ENCODE measurements at regions not wholly inside any gene's neighbourhood (a gene's known extent, or its start where the extent isn't known, plus 50 kb on each side); places are given as distances from the start of the nearest gene placed in this dataset.
"Not testable (repeated sequence)": the region's sequence is repeated elsewhere in the genome, so short reads cannot be mapped to it uniquely, and the experiment has no call there.

DNA sequence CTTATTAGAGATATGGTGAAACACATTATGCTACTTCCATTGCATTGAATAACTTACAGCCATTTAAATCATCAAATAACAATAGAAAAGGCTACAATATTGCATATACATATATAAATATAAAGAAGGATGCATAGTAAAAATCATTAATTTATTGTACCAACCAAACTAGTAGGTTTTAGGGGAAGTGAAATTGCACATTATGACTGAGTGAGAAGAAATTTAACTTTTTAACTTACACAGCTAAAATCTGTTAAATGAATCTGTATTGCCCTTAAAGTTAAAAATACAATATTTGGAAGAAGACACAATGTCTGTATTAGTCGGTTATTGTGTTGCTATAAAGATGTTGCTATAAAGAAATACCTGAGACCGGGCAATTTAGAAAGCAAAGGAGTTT lies 2073.7 kb upstream of the ACO1 start:
- peaks cover under 1% of the 10 kb centered on the region for H3K9me3 ChIP-seq (ENCODE audit: low read depth, low read length)
- no peaks in the 10 kb centered on the region for H3K4me1 ChIP-seq (ENCODE audit: insufficient read depth, low read length)
- H3K27me3 ChIP-seq (ENCODE audit: insufficient read depth, low read length), result no peaks in the 10 kb centered on the region
- no peak overlapping the region for H3K4me3 ChIP-seq (ENCODE audit: low read length)

DNA sequence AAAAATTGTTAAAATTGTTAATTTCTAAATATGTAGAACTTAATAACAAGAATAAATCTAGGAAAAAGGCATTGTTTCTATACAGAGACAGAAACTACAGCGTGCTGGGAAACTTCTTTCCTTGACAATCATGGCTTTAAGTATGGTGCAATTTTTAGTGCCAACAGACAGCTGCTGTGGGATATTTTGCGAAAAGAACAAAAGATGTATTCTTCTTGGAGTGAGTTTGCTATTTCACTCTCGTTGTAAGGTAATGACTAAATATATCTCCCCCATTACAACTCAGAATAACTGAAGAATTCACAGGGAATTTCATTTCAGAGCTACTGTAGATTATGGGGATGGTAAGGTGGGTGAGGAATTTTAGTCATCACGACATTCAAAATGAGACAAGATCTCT lies 2055.0 kb upstream of the ACO1 start:
- Histone ChIP-seq H3K4me1 (ENCODE audit: insufficient read depth, low read length) (no peaks in the 10 kb centered on the region), H3K27me3 (ENCODE audit: insufficient read depth, low read length) (no peaks in the 10 kb centered on the region), H3K4me3 (ENCODE audit: low read length) (no peak overlapping the region), H3K9me3 (ENCODE audit: low read depth, low read length) (no peaks in the 10 kb centered on the region)

DNA sequence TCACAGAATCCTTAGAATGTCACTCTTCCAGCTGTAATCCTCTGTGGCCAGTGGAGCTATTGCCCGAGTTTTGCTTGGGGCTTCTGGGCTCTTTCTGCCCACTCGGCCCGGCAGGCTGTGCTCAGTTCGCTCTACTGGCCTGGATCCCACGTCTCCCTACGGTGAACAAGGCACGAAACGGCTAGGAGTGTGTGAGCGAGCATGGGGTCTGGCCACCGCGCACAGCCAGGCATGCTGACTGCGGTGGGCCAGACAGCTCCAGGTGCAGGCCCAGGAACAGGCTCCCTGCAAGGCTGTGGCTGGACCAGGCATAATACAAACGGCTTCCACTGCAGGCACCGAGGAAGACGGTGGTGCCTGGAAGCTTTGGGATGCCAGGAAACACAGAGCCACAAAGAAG lies 2035.5 kb upstream of the ACO1 start:
- H3K4me3 ChIP-seq (ENCODE audit: low read length), result no peak overlapping the region
- H3K4me1 ChIP-seq (ENCODE audit: insufficient read depth, low read length), result no peaks in the 10 kb centered on the region

DNA sequence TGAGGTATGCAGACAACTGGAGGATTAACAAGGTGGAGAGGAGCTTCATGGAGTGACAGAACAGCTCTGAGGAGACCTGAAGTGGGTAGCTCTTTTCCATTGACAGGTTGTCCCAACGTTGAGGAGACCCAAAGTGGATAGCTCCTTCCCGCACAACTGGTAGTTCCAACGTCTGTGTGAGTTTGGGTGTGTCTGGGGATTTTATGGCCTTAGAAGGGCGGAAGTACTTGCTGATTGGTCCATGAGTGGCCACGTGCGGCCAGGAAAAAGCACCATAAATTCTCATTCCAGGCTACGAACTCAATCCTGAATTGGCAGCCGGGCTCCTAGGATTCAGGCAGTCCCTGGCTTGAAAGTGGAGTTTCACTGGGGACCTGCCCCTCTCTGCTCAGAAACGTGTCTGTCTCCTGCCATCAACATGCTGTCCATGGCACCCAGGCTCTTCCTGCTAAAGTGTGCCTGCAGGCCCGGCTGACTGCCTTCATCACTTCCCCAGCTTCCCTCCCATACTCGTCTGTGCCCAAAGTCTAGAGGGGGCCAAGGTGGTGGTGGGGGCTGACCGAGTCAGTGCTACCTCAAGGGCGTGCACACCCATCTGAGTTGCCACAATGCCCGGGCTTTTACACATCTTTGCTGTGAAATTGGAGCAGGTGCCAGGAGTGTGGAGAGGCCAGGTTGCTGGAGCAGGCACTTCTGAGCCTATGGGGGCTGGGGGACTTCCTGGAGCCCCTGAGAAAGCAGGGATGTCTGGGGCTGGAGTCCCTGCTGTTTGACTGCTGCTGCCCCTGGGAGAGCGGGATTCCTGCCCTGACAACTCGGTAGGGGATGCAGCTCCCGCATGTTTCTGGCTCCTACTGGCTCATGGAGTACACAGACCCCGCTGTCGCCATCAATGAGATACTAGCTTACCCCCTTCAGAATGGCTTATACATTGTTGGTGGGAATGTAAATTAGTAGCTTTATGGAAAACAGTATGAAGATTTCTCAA lies 2034.6 kb upstream of the ACO1 start:
- Histone ChIP-seq H3K4me1 (ENCODE audit: insufficient read depth, low read length) (no peaks in the 10 kb centered on the region), H3K27me3 (ENCODE audit: insufficient read depth, low read length) (no peaks in the 10 kb centered on the region), H3K9me3 (ENCODE audit: low read depth, low read length) (no peaks in the 10 kb centered on the region), H3K4me3 (ENCODE audit: low read length) (no peak overlapping the region)

More for the DNA sequence above, 2035.5 kb upstream of the ACO1 start:
- no peaks in the 10 kb centered on the region for H3K9me3 ChIP-seq (ENCODE audit: low read depth, low read length)
- H3K27me3 ChIP-seq (ENCODE audit: insufficient read depth, low read length), result no peaks in the 10 kb centered on the region

DNA sequence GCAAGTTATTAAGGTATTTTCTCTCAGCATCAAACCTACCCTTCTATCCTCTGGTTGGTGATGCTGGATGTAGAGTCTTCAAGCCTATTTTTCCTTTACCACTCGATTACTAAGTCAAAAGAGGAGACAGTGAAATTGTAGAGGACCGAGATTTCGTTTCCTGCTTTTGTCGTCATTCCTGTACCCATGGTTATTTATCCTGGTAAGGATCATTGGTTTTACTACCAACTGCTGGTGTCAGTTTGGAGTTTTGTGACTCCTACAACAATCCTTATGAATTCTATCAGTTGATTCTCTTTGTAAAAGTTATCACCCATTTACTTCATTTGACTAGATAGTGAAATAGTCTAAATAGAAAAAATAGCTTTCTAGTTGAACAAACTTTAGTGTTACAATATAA lies 2028.2 kb upstream of the ACO1 start:
- no peaks in the 10 kb centered on the region for H3K9me3 ChIP-seq (ENCODE audit: low read depth, low read length)
- no peaks in the 10 kb centered on the region for H3K27me3 ChIP-seq (ENCODE audit: insufficient read depth, low read length)
- H3K4me3 ChIP-seq (ENCODE audit: low read length), result no peak overlapping the region
- H3K4me1 ChIP-seq (ENCODE audit: insufficient read depth, low read length), result no peaks in the 10 kb centered on the region

DNA sequence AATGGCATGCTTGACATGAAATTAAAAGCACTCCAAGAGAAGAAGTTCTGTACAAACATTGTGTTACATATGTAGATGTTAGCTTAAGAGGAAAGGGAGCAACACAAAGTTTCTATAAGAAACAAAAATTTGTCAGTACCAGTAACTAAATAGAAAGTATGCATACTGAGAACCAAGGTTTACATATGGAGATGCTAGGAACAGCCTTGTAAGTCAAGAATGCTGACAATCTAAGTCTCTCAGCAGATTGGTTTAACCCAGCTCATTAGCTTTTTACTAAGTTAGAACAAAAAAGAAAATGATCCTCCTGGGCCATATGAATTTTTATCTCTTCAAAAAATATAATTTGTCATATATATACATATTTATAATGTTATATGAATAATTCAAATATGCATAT lies 2022.1 kb upstream of the ACO1 start:
- H3K4me3 ChIP-seq (ENCODE audit: low read length), result no peak overlapping the region
- H3K4me1 ChIP-seq (ENCODE audit: insufficient read depth, low read length), result no peaks in the 10 kb centered on the region
- H3K27me3 ChIP-seq (ENCODE audit: insufficient read depth, low read length), result no peaks in the 10 kb centered on the region
- H3K9me3 ChIP-seq (ENCODE audit: low read depth, low read length), result no peaks in the 10 kb centered on the region

DNA sequence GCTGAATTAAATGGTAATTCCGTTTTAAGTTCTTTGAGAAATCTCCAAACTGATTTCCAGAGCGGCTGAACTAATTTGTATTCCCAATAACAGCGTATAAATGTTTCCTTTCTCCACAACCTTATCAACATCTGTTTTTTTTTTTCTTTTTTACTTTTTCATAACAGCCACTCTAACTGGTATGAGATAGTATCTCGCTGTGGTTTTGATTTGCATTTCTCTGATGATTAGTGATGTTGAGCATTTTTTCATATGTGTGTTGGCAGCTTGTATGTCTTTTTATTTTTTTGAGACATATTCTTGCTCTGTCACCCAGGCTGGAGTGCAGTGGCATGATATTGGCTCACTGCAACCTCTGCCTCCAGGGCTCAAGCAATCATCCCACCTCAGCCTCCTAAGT lies 2018.3 kb upstream of the ACO1 start:
- not testable (repeated sequence) for H3K9me3 ChIP-seq (ENCODE audit: low read depth, low read length); H3K27me3 ChIP-seq (ENCODE audit: insufficient read depth, low read length); H3K4me3 ChIP-seq (ENCODE audit: low read length); H3K4me1 ChIP-seq (ENCODE audit: insufficient read depth, low read length)

DNA sequence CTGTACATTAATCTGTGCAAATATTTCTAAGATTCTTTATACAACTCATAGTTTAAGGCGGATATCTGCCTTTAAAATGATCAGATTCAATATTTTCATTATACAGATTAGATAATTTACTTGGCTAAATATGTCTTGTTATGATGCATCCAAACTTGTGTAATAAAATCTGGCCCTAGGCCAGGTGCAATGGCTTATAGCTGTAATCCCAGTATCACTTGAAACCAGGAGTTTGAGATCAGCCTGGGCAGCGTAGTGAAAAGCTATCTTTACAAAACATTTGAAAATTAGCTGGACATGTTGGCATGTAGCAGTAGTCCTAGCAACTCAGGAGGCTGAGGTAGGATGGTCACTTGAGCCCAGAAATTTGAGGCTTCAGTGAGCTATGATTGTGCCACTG lies 2002.2 kb upstream of the ACO1 start:
- Histone ChIP-seq H3K4me1 (ENCODE audit: insufficient read depth, low read length) (no peaks in the 10 kb centered on the region), H3K9me3 (ENCODE audit: low read depth, low read length) (no peaks in the 10 kb centered on the region)

DNA sequence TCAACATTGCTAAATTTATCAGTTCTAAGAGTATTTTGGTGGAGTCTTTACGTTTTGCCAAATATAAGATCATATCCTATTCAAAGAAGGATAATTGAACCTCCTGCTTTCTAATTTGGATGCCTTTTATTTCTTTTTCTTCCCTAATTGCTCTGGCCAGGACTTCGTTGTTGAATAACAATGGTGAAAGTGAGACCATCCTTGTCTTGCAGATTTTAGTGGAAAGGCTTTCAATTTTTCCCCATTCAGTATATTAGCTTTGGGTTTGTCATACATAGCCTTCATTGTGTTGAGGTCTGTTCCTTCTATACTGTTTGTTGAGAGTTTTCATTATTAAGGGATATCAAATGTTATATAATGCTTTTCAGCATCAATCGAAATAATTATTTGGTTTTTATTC lies 1974.2 kb upstream of the ACO1 start:
- Histone ChIP-seq H3K4me1 (ENCODE audit: insufficient read depth, low read length) (no peaks in the 10 kb centered on the region), H3K4me3 (ENCODE audit: low read length) (no peak overlapping the region), H3K27me3 (ENCODE audit: insufficient read depth, low read length) (no peaks in the 10 kb centered on the region), H3K9me3 (ENCODE audit: low read depth, low read length) (peaks cover 18% of the 10 kb centered on the region)

More for the DNA sequence above, 2002.2 kb upstream of the ACO1 start:
- H3K27me3 ChIP-seq (ENCODE audit: insufficient read depth, low read length), result no peaks in the 10 kb centered on the region
- no peak overlapping the region for H3K4me3 ChIP-seq (ENCODE audit: low read length)

DNA sequence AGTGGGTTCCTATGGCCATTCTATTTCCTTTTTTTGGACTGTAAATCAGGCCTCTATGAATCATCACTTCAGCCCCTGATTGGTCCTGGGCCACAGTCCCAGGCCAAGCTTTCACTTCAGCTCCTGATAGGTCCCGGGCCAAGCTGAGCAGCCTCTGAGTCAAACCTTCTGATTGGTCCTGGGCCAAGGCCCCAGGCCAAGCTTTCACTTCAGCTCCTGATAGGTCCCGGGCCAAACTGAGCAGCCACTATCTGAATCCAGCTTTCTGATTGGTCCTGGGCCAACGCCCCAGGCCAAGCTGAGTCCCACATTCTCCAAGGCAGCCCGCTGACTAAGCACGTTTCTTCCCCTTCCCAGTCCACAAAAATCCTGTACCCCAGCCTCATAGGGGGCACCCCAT lies 1972.9 kb upstream of the ACO1 start:
- Histone ChIP-seq H3K4me1 (ENCODE audit: insufficient read depth, low read length) (no peaks in the 10 kb centered on the region), H3K9me3 (ENCODE audit: low read depth, low read length) (peaks cover 18% of the 10 kb centered on the region), H3K27me3 (ENCODE audit: insufficient read depth, low read length) (no peaks in the 10 kb centered on the region), H3K4me3 (ENCODE audit: low read length) (no peak overlapping the region)

DNA sequence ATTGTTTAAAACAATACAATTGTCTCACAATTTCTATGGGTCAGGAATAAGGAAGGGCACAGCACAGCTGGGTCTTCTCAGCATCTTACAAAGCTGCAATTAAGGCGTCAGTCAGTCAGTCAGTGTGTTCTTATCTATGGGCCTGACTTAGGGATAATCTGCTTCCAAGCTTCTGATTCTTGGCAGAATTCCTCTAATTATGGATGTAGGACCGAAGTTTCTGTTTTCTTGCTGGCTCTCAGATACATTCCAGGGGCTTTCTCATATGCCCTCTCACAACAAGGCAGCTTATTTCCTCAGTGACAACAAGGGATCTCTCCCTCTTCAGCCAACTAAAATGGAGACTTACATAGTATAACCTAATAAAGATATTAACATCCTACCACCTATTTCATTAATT lies 1925.3 kb upstream of the ACO1 start:
- no peaks in the 10 kb centered on the region for H3K27me3 ChIP-seq (ENCODE audit: insufficient read depth, low read length)
- no peaks in the 10 kb centered on the region for H3K4me1 ChIP-seq (ENCODE audit: insufficient read depth, low read length)
- H3K9me3 ChIP-seq (ENCODE audit: low read depth, low read length), result no peaks in the 10 kb centered on the region
- no peak overlapping the region for H3K4me3 ChIP-seq (ENCODE audit: low read length)

DNA sequence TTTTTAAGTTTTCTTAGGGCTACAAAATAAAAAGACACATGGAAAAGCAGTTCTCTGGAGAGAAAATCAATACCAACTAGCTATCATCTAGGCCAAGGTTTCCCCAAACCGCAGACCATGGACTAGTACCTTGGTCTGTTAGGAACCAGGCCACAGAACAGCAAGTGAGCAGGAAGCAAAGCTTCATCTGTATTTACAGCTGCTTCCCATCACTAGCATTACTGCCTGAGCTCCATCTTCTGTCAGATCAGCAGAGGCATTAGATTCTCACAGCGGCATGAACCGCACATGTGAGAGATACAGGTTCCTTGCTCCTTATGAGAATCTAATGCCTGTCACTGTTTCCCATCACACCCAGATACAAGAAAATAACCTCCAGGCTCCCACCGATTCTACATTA lies 1907.6 kb upstream of the ACO1 start:
- H3K9me3 ChIP-seq (ENCODE audit: low read depth, low read length), result peaks cover 6% of the 10 kb centered on the region
- H3K4me3 ChIP-seq (ENCODE audit: low read length), result no peak overlapping the region
- no peaks in the 10 kb centered on the region for H3K4me1 ChIP-seq (ENCODE audit: insufficient read depth, low read length)
- H3K27me3 ChIP-seq (ENCODE audit: insufficient read depth, low read length), result no peaks in the 10 kb centered on the region

DNA sequence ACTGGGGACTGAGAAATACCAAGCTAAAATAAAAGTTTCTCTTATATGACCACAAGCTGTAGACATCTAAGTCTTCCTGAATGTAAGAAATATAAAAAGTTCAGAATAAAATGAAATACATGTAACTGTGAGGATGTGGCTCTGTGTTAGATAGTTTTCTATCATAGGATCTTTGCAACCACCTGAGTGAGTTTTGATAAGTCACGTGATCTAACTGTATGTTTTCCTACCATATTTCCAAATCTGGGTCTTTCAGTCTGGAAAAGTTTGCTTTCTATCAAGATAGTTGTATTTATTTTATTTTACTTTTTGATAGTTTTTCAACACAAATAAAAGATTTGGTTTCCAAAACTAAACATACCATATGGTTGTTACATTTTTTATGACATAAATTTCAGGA lies 1905.8 kb upstream of the ACO1 start:
- Histone ChIP-seq H3K4me3 (ENCODE audit: low read length) (no peak overlapping the region), H3K27me3 (ENCODE audit: insufficient read depth, low read length) (no peaks in the 10 kb centered on the region), H3K4me1 (ENCODE audit: insufficient read depth, low read length) (no peaks in the 10 kb centered on the region), H3K9me3 (ENCODE audit: low read depth, low read length) (peaks cover 11% of the 10 kb centered on the region)

DNA sequence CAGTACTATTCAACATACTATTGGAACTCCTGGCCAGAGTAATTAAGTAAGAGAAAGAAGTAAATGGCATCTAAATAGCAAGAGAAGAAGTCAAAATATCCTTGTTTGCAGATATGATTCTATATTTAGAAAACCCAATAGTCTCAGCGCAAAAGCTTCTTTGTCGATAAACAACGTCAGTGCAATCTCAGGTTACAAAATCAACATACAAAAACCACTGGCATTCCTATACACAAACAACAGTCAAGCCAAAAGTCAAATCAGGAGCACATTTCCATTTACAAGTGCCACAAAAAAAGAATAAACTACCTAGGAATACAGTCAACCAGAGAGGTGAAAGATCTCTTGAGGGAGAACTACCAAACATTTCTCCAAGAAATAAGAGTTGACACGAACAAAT lies 1901.9 kb upstream of the ACO1 start:
- no peak overlapping the region for H3K4me3 ChIP-seq (ENCODE audit: low read length)
- peaks cover 11% of the 10 kb centered on the region for H3K9me3 ChIP-seq (ENCODE audit: low read depth, low read length)
- no peaks in the 10 kb centered on the region for H3K27me3 ChIP-seq (ENCODE audit: insufficient read depth, low read length)
- H3K4me1 ChIP-seq (ENCODE audit: insufficient read depth, low read length), result no peaks in the 10 kb centered on the region

DNA sequence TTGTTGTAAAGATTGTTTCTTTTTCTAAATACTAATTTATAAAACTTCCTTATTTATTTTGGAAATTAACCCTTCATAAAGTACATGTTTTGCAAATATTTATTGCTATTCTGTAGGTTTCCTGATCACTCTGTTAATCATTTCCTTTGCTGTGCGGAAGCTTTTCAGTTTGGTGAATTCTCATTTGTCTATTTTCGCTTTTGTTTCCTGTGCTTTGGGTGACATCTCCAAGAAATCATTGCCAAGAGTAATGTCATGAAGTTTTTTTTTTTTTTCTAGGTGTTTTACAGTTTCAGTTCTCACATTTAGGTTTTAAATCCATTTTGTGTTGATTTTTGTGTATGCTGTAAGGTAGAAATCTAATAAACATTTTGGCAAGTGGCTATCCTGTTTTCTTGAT lies 1899.8 kb upstream of the ACO1 start:
- Histone ChIP-seq H3K27me3 (ENCODE audit: insufficient read depth, low read length) (no peaks in the 10 kb centered on the region), H3K4me1 (ENCODE audit: insufficient read depth, low read length) (no peaks in the 10 kb centered on the region), H3K4me3 (ENCODE audit: low read length) (no peak overlapping the region), H3K9me3 (ENCODE audit: low read depth, low read length) (peaks cover 11% of the 10 kb centered on the region)

DNA sequence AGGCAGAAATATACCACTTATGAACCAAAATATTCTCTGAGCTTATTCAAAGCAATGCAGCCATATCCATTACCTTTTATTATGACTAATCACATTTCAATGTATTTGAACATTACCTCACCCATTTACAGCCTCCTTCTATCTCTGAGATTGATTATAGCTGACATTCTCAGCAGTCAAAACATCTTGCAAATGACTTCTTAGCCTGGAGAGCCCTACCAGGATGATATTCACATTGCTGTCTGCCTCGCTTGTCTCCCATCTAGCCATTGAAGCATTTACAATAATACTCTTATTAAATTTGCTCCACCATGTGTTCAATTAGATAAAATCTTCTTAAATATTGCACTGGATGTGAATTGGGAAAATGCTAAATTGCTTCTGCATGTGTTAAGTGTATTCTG lies 1879.9 kb upstream of the ACO1 start:
- no peaks in the 10 kb centered on the region for H3K4me1 ChIP-seq (ENCODE audit: insufficient read depth, low read length)
- H3K27me3 ChIP-seq (ENCODE audit: insufficient read depth, low read length), result no peaks in the 10 kb centered on the region
- no peaks in the 10 kb centered on the region for H3K9me3 ChIP-seq (ENCODE audit: low read depth, low read length)
- H3K4me3 ChIP-seq (ENCODE audit: low read length), result no peak overlapping the region
